Sigmoid colon (tissue), 4 donors: ENCODE measurements at regions not wholly inside any gene's neighbourhood (a gene's known extent, or its start where the extent isn't known, plus 50 kb on each side); places are given as distances from the start of the nearest gene placed in this dataset.

Experiments used
- CTCF ChIP-seq, 4 experiments: fragments of 450-650 bp in 3 of 4; fragments of 200-600 bp in 1 of 4; IDR thresholded peaks; one replicate each; pipeline ENCODE4 v1.5.1; 2016 to 2019; ENCODE audit warnings: antibody characterized with exemption in 4 of 4, mild to moderate bottlenecking in 3 of 4, moderate library complexity in 2 of 4
- EP300 ChIP-seq, 4 donors: sonication (generic); formaldehyde crosslinking; IDR thresholded peaks; one replicate each; pipeline ENCODE4 v1.6.1; 2017; ENCODE audit warnings: antibody characterized with exemption in 4 of 4
- POLR2A ChIP-seq, 2 donors: fragments of 450-650 bp; IDR thresholded peaks; one replicate each; pipeline ENCODE4 v1.6.1; 2016; ENCODE audit warnings: antibody characterized with exemption in 2 of 2, mild to moderate bottlenecking in 2 of 2, moderate library complexity in 2 of 2
- POLR2AphosphoS5 ChIP-seq, 4 donors: sonication (generic); formaldehyde crosslinking; IDR thresholded peaks; one replicate each; pipeline ENCODE4 v1.6.1; 2017; ENCODE audit warnings: antibody characterized with exemption in 4 of 4

- TF ChIP-seq CTCF (IDR thresholded peaks at IDR 0.05) (no peak), POLR2A (IDR thresholded peaks at IDR 0.05) (no peak), EP300 (IDR thresholded peaks at IDR 0.05) (no peak), POLR2AphosphoS5 (IDR thresholded peaks at IDR 0.05) (no peak)
Measured at GRCh38 chr16:86834451-86835035, 256.2 kb downstream of the FOXL1 start.
